MM.1S (cell line): ENCODE measurements at regions not wholly inside any gene's neighbourhood (a gene's known extent, or its start where the extent isn't known, plus 50 kb on each side); places are given as distances from the start of the nearest gene placed in this dataset.

Source experiments
- DNase-seq: peaks from one replicate; pipeline ENCODE4 v3.0.0-alpha.2; 2015
- H2AFZ ChIP-seq: fragments of 300-600 bp; sonication (generic); 2 replicates; pipeline ENCODE4 v1.6.0; 2016; ENCODE audit warnings: antibody characterized with exemption, low read length
- H3F3A ChIP-seq: fragments of 300-600 bp; sonication (generic); 2 replicates; pipeline ENCODE4 v1.6.1; 2016; ENCODE audit warnings: mild to moderate bottlenecking, antibody characterized with exemption, low read length, moderate library complexity, mixed read lengths; ENCODE audit not compliant: insufficient read depth
- H3K27ac ChIP-seq: fragments of 300-600 bp; sonication (generic); 2 replicates; pipeline ENCODE4 v1.5.1; 2016; ENCODE audit warnings: mild to moderate bottlenecking, low read length
- H3K27me3 ChIP-seq: fragments of 300-600 bp; sonication (generic); replicated peaks from 2 replicates; pipeline ENCODE4 v1.6.0; 2016; ENCODE audit warnings: low read length; ENCODE audit not compliant: insufficient read depth
- H3K36me3 ChIP-seq: fragments of 300-600 bp; sonication (generic); replicated peaks from 2 replicates; pipeline ENCODE4 v1.6.1; 2016; ENCODE audit warnings: mild to moderate bottlenecking, low read length, mixed read lengths; ENCODE audit not compliant: insufficient read depth
- H3K4me1 ChIP-seq: fragments of 300-600 bp; sonication (generic); 2 replicates; pipeline ENCODE4 v1.6.1; 2016; ENCODE audit warnings: low read length, mixed read lengths
- H3K4me2 ChIP-seq: fragments of 300-600 bp; sonication (generic); 2 replicates; pipeline ENCODE4 v1.6.0; 2016; ENCODE audit warnings: low read depth, low read length
- H3K4me3 ChIP-seq: fragments of 300-600 bp; sonication (generic); 2 replicates; pipeline ENCODE4 v1.5.1; 2016; ENCODE audit warnings: low read length, mixed read lengths
- H3K79me2 ChIP-seq: fragments of 300-600 bp; sonication (generic); 2 replicates; pipeline ENCODE4 v1.6.1; 2016; ENCODE audit warnings: mixed run types, low read length, mixed read lengths
- H3K9ac ChIP-seq: fragments of 300-600 bp; sonication (generic); 2 replicates; pipeline ENCODE4 v1.6.1; 2016; ENCODE audit warnings: low read length, mixed read lengths
- H3K9me2 ChIP-seq: fragments of 300-600 bp; sonication (generic); replicated peaks from 2 replicates; pipeline ENCODE4 v1.6.1; 2016; ENCODE audit warnings: mild to moderate bottlenecking, low read length, mixed read lengths; ENCODE audit not compliant: insufficient read depth
- H3K9me3 ChIP-seq: fragments of 300-600 bp; sonication (generic); replicated peaks from 2 replicates; pipeline ENCODE4 v1.6.1; 2016; ENCODE audit warnings: mild to moderate bottlenecking, low read length, mixed read lengths; ENCODE audit not compliant: insufficient read depth
- H4K20me1 ChIP-seq: fragments of 300-600 bp; sonication (generic); 2 replicates; pipeline ENCODE4 v1.6.1; 2016; ENCODE audit warnings: mild to moderate bottlenecking, low read length, moderate library complexity, mixed read lengths; ENCODE audit not compliant: insufficient read depth
- CTCF ChIP-seq: fragments of 300-600 bp; sonication (generic); IDR thresholded peaks from 2 replicates; pipeline ENCODE4 v1.5.1; 2016; ENCODE audit warnings: antibody characterized with exemption, low read length, mixed read lengths
- EZH2 ChIP-seq: fragments of 300-600 bp; sonication (generic); optimal IDR thresholded peaks from 2 replicates; pipeline ENCODE3; 2017; ENCODE audit warnings: low read depth, mild to moderate bottlenecking, antibody characterized with exemption, low read length, mixed read lengths
- EZH2phosphoT487 ChIP-seq: fragments of 300-600 bp; sonication (generic); IDR thresholded peaks from 2 replicates; pipeline ENCODE4 v1.6.1; 2018; ENCODE audit warnings: antibody characterized with exemption, low read length

- DNase-seq: no peak
- Histone ChIP-seq H3K79me2 (no peaks in the 10 kb centered on the region), H3K9me2 (no peaks in the 10 kb centered on the region), H3F3A (no peaks in the 10 kb centered on the region), H2AFZ (no peak overlapping the region), H3K27ac (no peak overlapping the region), H3K9me3 (no peaks in the 10 kb centered on the region), H3K27me3 (no peaks in the 10 kb centered on the region), H3K9ac (no peak overlapping the region), H3K4me1 (no peaks in the 10 kb centered on the region), H4K20me1 (no peaks in the 10 kb centered on the region), H3K4me2 (no peak overlapping the region), H3K36me3 (no peaks in the 10 kb centered on the region), H3K4me3 (no peak overlapping the region)
- no peak for TF ChIP-seq EZH2phosphoT487
- no peak for TF ChIP-seq CTCF
- no peak for TF ChIP-seq EZH2
These were observed 855.0 kb downstream of the METTL15 start for GRCh38 chr11:28963187-28963586.

- Histone ChIP-seq H3K36me3 (no peaks in the 10 kb centered on the region), H3K4me2 (no peak overlapping the region), H3K79me2 (no peaks in the 10 kb centered on the region), H3K9me3 (no peaks in the 10 kb centered on the region), H3K4me1 (no peaks in the 10 kb centered on the region), H3K9me2 (no peaks in the 10 kb centered on the region), H2AFZ (no peak overlapping the region), H3K27me3 (no peaks in the 10 kb centered on the region), H3K4me3 (no peak overlapping the region), H3K9ac (no peak overlapping the region), H3F3A (no peaks in the 10 kb centered on the region), H3K27ac (no peak overlapping the region), H4K20me1 (no peaks in the 10 kb centered on the region)
- no peak for DNase-seq
- TF ChIP-seq EZH2 (no peak), CTCF (no peak), EZH2phosphoT487 (no peak)
These were observed 854.3 kb downstream of the METTL15 start for GRCh38 chr11:28962502-28962901.

GRCh38 chr11:28961726-28962125, 853.5 kb downstream of the METTL15 start:
- Histone ChIP-seq H3K4me3 (no peak overlapping the region), H3K9me3 (no peaks in the 10 kb centered on the region), H3K79me2 (no peaks in the 10 kb centered on the region), H3K4me2 (no peak overlapping the region), H3K9me2 (no peaks in the 10 kb centered on the region), H4K20me1 (no peaks in the 10 kb centered on the region), H3K4me1 (no peaks in the 10 kb centered on the region), H2AFZ (no peak overlapping the region), H3K27ac (no peak overlapping the region), H3F3A (no peaks in the 10 kb centered on the region), H3K27me3 (no peaks in the 10 kb centered on the region), H3K9ac (no peak overlapping the region), H3K36me3 (no peaks in the 10 kb centered on the region)
- TF ChIP-seq CTCF (no peak), EZH2 (no peak), EZH2phosphoT487 (no peak)
- no peak for DNase-seq
